CD4-positive, alpha-beta T cell treated with Interferon gamma for 1 hour (primary cell): ENCODE measurements at regions not wholly inside any gene's neighbourhood (a gene's known extent, or its start where the extent isn't known, plus 50 kb on each side); places are given as distances from the start of the nearest gene placed in this dataset.

Source experiments
- DNase-seq: peaks from one replicate; pipeline ENCODE4 v3.0.0-alpha.2; 2020

DNA sequence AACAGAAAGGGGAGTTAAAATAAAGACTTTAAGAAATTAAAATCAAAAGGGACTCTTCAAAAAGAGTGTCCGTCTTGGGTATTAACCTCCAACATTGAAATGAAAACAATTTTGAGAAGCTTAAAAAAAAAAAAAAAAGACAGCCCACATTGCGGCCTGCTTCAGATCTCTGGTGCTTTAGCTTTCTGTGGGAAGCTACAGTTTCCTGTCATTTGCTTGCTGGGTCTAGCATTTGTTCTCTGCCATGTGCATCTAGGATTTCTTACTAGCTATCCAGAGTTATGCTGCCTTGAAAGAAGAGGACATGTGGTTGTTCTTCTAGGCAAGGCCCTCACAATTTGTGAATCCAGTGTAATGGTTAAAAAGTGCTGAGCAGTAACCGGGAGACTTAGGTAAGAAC is 375.3 kb downstream of the SLC4A3 start:
- DNase-seq, result no peak

DNA sequence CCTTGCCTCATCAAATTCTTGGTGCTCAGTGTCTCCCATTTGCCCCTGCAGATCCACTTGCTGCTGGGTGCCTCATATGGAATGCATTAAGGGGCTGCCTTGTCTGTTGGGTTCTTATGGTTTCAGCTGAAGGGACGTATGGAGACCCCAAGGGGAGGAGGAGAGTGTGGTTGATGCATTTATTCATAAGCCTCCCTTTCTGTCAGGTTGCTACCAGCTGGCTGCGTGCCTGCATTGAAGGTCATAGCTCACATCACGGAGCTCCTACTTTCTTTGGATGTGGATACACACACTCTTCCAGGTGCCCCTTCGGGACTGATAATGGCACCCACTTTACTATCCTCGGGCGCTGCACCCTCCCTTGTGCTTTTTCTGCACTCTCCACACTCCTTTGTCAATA is 377.9 kb downstream of the SLC4A3 start:
- DNase-seq, result no peak

DNA sequence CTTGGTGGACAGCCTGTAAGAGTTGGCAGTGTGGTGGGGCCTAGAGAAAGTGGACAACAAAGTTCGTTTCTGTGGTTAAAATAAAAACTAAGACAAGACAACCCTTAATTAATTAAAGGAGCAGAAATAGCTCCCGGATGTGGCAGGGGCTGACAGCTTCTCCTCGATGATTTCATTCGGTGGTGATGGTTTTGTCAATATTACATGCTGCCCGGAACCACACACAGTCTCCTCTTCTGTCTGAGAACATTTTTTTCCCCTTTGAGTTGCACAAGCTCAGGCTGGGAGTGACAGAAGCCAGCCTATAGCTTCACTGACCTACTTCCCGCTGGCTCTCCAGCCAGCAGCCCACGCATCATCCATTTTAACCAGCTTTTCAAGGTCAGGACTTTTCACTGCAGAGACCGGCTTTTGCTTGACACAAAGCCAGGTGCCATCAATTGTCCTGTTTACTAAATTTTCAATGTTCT is 378.8 kb downstream of the SLC4A3 start:
- no peak for DNase-seq

DNA sequence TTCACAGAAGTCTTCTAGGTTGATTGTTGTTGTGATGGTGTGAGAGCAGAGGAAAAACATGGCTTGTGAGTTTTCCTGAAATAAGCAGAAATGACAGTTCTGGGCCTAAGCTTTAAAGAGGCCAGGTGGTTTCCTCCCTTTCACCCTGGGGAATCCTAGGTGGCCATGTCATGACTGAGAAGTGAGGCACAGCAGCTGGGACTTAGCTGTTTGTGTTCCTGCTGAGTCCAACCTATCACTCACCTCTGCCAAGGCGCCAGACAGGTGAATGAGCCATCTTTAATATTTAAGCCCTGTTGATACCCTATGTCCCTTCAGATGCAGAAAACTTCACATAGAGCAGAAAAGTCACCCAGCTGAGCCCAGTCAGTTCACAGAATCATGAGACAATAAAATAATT is 384.4 kb downstream of the SLC4A3 start:
- no peak for DNase-seq

DNA sequence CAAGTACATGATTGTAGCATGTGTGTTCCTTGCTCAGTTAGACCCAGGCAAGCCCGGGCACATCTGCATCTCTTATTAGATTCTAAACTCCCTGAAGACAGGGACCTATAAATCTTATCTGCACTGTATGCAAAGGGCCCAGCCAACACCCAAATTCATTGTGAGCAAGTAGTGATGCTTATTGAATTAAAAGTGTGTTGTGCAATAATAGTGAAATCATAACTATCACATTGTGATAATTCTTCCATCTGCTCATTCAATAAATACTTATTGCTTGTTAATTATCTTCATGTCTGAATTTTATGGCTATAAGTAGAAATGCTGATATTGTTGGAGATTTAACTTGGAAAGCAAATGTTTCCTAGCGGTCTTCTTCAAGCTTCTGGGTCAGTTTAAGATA is 387.5 kb downstream of the SLC4A3 start:
- DNase-seq, result no peak

DNA sequence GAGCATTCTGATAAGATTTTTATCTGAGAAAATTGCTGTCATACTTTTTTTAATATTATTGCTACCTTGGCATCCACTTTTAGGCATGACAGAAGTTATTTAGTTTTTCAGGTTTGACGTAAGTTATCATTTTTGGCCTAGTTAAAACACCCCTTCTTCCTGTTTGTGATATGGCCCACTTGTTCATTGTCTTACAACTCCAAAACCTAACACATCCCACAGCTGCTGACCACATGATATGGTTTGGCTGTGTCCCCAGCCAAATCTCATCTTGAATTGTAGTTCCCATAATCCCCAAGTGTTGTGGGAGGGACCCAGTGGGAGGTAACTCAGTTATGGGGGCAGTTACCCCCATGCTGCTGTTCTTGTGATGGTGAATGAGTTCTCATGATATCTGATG is 388.1 kb downstream of the SLC4A3 start:
- DNase-seq, result no peak

DNA sequence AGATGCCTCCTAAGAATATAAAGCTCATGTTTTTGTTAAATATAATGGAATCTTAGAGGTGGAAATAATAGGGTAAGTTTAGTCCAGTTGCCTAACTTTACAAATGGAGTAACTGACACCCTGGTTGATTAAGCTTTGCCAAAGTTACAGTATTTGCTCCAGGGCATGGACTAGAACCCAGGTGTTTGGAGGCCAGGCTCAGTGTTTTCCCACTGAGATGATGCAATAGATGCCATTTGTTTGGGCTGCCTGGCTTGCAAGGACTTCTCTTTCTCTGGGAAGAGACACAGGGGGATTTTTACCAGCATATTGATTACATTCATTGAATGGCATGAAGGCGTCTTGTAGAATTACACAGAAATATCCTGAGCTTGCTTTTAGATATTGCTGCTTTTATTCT is 397.8 kb downstream of the SLC4A3 start:
- DNase-seq, result no peak

DNA sequence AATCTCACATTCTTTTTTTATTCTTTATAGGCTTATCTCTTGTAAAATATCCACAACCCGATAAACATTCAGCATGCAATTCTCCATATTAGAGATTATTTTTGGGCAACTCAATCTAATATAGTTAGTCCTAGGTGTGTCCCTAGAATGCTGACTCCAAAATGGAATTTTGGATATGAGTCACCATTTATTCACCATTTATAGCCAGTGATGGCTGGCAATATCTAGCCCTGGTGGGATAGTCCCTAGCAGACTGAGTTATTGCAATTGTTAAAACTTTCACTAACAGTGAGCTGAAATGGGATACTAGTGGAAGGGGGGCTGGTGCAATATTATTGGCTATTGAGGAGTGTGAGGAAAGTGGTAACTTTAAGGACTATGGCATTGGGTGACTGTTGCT is 401.6 kb downstream of the SLC4A3 start:
- no peak for DNase-seq

DNA sequence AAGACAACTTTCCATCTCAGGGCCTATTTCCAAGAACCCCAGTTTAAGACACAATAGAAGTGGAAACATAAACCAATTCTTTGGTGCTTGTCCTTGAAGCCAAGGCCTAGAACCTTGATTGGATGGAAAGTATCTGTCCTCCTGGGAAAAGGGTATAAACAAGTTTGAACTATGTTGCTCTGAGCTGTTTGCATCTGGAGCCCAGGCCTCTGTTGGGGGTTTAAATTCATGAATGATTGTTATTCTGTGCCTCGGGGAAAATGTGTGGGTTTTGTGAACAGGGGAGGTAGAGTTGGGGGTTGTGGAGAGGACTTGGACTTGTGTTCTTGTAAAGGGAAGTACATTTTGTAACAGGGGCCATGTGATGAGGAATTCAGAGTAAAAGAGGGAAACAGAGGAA is 406.1 kb downstream of the SLC4A3 start:
- no peak for DNase-seq

DNA sequence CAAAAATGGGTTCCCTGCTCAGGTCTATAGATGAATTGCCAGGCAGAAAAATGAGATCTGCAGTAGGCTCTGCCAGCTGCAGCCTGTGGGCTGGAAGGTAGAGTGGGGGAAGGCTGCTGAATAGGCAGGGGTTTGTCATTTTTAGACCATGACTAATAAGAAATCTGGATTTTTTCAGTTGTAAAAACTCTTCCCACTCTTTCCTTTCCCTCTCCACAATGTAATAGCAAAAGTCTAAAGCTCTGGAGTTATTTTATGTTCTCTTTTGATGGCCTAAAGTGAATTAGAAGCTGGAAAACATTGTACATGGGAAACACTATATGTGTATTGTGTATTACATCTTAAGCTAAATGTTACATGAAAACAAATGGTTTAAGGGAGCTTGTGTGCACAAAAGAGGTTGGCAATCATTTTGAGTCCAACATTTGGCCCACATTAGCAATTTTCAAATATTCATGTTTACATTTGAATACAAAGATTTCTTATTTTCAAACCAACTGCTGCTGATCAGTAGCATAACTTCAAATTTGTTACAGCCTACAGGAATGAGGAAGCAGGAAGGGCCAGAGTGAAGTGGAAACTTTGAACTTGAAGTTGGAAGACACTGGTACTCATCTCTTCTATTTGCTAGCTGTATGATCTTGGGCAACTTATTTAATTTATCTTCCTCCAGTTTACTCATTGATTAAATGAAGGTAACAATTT is 407.1 kb downstream of the SLC4A3 start:
- DNase-seq, result no peak

DNA sequence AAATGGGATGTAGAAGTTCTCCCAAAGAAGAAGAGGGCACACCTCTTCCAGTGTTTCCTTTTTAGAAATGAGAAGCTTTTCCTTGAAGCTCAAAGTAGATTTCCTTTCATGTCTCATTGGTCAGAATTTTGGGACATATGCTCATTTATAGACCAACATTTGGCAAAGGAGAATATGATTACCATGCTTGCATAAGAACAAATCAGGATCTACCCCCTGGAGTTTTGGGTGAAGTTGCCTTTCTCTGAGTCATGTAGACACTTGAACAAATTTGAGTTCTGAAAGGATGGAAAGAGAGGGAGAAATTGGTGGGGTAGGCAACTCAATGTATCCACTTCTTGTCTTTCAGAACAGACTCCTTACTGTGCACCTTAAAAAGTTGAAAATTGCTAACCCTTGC is 409.0 kb downstream of the SLC4A3 start:
- DNase-seq, result no peak

DNA sequence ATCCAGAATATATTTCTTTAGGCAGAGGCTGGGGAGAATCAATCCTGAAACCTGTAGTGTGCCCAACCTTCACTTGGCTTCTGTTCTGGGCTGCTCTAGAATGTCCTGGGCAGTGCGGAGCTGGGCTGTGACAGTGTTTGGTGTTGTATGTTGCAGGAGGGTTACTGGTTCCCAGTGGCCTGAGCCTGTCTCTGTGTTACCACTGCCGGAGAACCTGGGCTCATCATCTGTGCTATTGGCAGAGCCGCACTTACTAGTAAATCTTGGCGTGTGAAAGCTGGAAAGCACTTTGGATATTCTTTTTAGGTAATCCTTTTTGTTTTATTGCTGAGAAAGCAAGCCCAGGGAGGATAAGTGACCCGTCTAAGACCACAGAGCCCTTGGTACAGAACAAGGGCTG is 412.9 kb downstream of the SLC4A3 start:
- DNase-seq, result no peak

DNA sequence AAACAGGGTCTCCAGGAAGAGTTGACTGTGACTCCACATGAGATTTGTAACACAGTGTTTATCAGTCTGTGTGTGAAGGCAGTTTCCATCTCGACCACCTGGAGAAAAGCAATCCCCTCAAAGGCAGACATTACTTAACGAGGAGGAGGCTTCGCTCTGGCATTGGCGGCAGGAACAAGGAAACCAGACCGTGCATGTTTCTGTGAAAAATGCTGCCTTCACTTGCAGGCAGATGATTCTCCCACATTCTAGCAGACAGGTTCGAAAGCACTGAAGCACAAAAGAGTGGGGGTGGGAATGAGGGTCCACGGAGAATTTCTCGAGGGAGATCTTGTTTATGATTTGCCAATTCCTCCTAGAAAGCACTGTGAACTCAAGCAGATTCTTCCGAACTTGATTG is 414.0 kb downstream of the SLC4A3 start:
- DNase-seq, result no peak

DNA sequence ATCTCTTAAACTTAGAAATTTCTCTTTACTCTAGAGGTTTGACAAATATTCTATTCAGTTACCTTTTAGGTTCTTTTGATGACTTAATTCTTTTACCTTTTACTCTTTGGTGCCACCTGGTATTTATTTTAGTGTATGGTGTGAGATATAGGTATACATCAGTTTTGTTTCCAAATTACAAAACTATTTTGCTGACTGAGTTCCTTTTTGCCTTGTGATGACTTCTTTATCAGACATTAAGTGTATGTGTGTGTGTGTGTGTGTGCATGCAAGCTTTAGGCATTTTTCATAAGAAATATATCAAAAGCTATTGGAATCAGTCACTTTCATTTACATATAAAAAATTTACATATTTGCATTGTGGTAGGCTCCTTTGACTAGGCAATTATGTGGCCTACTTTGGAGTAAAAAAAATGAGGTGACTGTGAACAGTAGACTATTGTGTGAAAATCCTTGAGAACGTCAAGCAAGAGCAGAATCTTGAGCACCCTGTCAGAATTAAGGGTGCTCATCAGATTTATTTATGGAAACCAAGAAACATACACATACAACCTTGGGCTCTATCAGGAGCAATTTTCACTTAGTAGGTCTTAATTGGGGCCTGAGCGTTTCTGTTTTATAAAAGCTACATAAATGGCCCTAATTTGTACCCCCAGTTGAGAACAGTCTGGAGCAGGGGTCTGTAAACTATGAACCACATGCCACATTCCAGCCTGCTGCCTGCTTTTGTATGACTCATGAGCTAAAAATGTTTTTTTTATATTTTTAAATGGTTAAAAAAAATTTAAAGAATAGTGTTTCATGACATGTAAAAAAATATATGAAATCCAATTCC is 415.9 kb downstream of the SLC4A3 start:
- DNase-seq, result no peak

DNA sequence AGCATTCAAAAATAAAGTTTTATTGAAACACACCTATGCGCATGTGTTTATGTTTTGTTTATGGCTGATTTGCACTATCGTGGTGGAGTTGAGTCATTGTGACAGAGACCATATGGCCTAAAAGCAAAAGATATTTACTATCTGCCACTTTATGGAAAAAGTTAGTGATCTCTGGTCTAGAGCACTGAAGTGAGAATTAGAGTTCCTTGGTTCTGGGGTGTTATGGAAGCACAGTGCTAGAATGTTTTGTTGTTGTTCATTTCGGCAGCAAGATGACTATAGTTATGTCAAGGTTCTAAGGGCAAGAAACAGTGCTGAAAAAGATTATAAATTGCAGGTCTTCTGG is 416.5 kb downstream of the SLC4A3 start:
- DNase-seq, result no peak

DNA sequence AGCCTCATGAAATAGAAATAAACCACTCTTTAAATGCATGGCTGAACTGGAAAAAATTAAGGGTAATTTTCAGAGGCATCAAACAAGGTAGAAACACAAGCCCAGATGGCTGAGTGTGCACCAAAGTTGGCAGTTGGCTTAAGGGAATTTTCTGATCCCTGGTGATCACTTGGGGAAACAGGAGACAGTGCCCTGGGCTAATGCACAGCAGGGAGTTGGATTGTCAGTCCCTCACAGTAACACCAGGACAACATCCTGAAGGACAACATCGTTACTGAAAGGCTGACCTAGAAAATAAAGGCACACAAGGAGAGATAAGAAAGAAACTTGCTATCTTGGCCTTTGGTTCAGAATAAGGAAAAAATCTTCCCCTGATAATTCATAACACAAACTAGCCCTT is 417.0 kb downstream of the SLC4A3 start:
- no peak for DNase-seq

DNA sequence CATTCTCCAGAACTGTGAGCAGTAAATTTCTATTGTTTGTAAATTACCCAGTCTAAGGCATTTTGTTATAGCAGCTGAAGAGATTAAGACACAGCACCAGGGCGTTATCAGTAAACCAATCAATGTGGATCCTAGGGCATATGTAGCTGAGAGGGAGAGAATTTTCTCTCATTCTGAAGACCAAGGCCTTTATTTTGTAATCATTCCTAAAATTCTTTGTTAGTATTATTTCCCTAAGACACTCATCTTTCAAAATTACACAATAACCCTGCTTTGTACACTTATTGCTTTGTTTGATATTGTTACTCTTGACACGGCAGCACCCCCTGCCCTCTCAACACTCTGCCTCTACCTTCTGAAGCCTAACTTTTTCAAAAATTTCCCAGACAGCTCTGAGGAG is 419.1 kb downstream of the SLC4A3 start:
- no peak for DNase-seq

DNA sequence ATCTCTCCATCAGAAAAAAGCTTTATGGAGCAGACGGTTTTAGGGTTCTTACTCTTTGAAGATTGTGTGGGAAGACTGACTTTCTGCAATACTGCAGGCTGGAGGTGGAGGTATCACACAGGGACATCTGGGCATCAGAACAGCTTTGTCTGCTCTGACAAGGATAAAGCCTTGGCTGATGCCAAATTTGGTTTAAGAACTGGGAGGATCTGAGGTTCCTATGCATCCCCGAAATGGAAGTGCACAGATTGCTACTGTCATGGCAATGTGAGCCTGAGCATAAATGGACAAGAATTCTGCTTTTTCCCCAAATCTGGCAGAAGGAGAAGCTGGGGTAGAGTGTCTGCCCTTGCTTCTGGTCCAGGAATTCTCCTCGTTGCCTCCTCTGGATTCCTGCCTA is 424.3 kb downstream of the SLC4A3 start:
- no peak for DNase-seq

DNA sequence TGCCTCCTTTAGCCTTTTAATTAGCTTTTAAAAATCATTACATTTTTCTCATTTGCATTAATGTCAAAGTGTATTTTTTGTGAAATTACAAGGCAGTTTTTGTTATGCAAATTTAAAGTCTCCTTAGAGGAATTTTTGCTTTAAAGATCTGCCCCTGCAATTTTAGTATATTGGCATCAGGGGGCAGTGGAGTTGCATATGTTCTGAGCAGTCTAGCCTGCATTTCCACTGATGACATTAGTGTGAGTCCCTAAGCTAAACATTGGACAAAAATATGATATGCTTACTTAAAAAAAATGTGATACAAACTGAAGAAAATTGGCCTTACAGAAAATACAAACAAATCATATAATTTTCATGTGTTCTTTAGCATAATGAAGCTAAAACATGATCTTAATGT is 426.5 kb downstream of the SLC4A3 start:
- DNase-seq, result no peak

DNA sequence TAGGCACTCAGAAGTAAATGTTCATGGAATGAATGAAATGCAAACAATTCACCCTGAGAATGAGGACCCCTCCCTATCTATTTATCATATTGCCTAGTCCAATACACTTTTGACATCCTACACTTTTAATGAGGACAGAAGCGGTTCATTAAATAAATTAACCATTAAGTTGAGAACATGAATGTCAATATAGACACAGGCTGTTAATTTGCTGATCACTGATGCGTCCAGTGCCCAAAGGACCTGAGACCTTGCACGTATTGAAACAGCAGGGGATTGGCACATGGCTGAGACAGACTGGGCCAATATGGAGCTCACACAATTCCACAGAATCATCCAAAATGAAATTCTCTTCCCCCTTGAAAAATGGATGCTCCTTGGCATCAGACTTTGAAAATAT is 430.0 kb downstream of the SLC4A3 start:
- DNase-seq, result no peak

DNA sequence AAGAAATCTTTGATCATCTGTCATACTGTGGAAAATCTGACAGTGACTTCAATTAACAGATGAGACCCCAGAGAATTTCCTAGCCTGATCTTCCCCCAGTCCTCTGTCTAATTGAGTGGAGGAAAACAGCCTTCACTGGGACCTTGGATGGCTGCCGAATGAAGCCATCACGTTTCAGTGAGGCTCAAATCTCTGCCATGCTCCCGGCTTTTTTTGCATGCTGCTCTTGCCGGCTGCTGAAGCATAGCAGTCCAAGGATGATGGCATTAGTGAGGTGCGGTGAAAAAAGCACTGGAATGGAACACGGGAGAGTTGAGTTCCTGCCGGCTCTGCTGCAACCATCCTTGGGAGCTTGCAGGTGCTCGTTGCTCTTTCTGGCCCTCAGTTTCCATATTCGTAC is 430.5 kb downstream of the SLC4A3 start:
- DNase-seq, result no peak

DNA sequence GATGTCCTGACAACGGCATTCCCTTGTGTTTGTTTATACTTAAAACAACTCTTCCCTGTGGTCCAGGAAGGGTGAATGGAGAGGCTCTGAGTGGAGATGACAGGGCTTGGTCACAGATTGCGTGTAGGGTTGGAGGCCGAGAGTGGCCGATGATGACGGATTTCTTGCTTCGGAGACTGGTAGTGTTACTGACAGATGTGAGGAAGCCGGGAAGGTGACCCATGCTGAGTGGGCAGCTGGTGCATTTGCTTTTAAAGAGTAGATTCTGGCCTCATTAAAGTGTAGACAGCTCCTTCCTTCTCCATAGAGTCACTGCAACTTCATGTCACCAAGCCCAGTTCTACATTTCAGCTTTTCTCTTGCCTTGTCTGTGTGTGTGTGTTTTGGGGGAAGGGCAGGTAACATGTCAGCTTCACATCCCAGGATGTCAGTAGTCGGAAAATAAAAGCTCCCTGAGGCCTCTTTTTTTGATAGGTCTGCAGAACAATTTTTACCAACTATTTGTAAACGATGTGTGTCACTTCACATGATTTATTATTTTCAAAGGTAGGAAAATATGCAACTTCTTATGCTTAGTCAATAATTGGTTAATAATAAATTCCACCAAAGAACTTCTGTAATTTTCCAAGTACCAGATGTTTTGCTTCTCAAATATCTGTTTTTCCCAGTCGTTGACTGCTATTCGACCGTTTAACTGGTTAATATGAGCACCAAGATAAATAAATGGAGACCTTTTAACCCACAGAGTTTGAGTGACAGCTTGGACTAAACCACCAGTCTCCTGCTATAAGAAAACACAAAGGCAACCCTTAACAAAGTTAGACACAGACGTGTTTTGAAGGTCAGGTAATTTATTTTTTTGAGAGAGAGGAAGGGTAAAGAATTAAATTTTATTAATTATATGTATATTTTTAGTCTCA is 436.9 kb downstream of the SLC4A3 start:
- DNase-seq, result no peak

DNA sequence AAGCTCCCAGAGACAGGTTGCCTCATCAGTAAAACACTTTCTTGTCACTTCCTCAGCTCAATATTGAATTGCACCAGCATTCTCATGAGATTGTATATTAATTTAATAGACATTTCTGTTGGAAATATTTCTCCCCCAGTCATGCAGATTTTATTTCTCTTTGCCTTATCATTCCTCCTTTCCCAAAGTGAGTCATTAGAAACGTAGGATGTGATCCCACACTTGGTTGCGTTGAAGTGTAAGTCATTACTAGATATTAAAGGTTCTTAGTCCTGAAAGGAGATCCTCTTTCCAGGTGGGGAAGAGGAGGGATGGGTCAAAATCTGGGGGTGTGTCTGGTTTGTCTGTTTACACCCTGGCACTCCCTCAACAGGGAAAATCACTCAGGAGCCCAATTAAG is 438.2 kb downstream of the SLC4A3 start:
- DNase-seq, result no peak

DNA sequence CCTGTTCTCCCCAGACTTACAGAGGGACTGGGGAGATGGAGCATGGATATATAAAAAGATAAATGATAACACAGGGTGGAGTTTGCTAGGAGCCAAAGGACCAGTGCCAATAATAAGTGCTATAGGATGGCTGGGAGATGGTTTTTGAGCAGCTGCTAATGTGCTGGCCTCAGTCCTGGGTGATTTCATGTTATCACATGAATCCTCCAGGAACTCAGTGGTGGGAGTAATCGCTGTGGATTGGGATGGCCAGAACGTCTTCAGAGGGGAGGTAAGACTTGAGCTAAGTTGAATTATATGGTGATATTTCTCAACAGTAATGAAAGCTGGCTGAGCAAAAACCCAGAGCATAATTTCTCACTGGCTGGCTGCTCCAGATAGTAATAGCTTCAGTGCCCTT is 441.4 kb downstream of the SLC4A3 start:
- DNase-seq, result no peak
